Peyer's patch (tissue), 4 donors: ENCODE measurements at regions not wholly inside any gene's neighbourhood (a gene's known extent, or its start where the extent isn't known, plus 50 kb on each side); places are given as distances from the start of the nearest gene placed in this dataset.

Experiments
- CTCF ChIP-seq, 6 experiments: fragments of 450-650 bp in 4 of 6; fragments of 200-600 bp in 2 of 6; sonication (generic) in 1 of 6; IDR thresholded peaks; one replicate each; pipeline ENCODE4 v1.5.1; 2017 to 2019; ENCODE audit warnings: antibody characterized with exemption in 6 of 6, mild to moderate bottlenecking in 3 of 6, moderate library complexity in 1 of 6
- POLR2A ChIP-seq, 2 donors: fragments of 450-650 bp; IDR thresholded peaks; one replicate each; pipeline ENCODE4 v1.5.1; 2017; ENCODE audit warnings: antibody characterized with exemption in 2 of 2, mild to moderate bottlenecking in 2 of 2, moderate library complexity in 2 of 2

- no peak for TF ChIP-seq CTCF (IDR thresholded peaks at IDR 0.05)
- no peak for TF ChIP-seq POLR2A (IDR thresholded peaks at IDR 0.05)
Measured at GRCh38 chr20:57813509-57814269, 103.9 kb upstream of the PMEPA1 start.
